ENCODE measurements at regions not wholly inside any gene's neighbourhood (a gene's known extent, or its start where the extent isn't known, plus 50 kb on each side); places are given as distances from the start of the nearest gene placed in this dataset.

DNA sequence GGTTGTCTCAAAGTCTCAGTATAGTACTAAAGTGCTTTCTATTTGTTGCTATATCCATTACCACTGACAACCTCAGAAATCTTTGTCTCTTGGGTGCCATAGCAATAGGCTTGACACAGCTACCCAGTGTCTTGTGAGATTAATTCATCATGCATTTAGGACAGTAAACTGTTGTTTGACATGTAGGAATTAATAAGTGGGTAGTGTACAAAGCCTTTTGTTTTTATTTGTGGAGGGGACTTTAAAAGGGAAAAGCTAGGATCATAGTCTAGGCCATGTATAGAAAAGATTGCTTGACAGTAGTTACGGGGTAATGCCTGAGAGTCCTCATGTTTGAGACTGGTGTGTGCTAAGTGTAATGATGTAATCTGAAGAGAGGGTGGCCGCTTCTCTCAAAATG is 102.6 kb upstream of the AGR3 start:
- 100% methylated on average over 1 of the region's 2 CpGs for WGBS (ENCODE audit: insufficient coverage)
- POLR2A ChIA-PET = no interaction called here
- H3K4me1 ChIP-seq (ENCODE audit: control insufficient read depth in 2 of 2, insufficient read depth in 2 of 2, low read length in 2 of 2) = peaks cover 0 to 2% of the 10 kb centered on the region in 2 donors
- H4K20me1 ChIP-seq (ENCODE audit: control insufficient read depth, insufficient read depth, low read length, poor library complexity, severe bottlenecking) = no peaks in the 10 kb centered on the region
- no peak for DNase-seq
- H3K9ac ChIP-seq (ENCODE audit: low read length) = no peak overlapping the region
- no peak overlapping the region for H3K4me2 ChIP-seq (replicated peaks; ENCODE audit: low read depth, low read length, poor library complexity, severe bottlenecking)
- Mint-ChIP-seq H3K27ac (no peak overlapping the region), H3K4me1 (peaks cover 8% of the 10 kb centered on the region), H3K27me3 (no peaks in the 10 kb centered on the region), H3K9me3 (ENCODE audit: insufficient read depth) (no peaks in the 10 kb centered on the region), H3K4me3 (no peak overlapping the region)
- H3K79me2 ChIP-seq (ENCODE audit: control insufficient read depth, insufficient read depth, low read length) = no peaks in the 10 kb centered on the region
- no peaks in the 10 kb centered on the region for H3K36me3 ChIP-seq (replicated peaks in 1 of 2; ENCODE audit: control extremely low read depth in 1 of 2, control insufficient read depth in 1 of 2, extremely low read depth in 1 of 2, insufficient read depth in 2 of 2, low read length in 1 of 2)
- no peaks in the 10 kb centered on the region for H3K27me3 ChIP-seq (replicated peaks in 1 of 4; ENCODE audit: control extremely low read depth in 1 of 4, control insufficient read depth in 3 of 4, insufficient read depth in 4 of 4, low read length in 3 of 4)
- no peak overlapping the region for H3K4me3 ChIP-seq (ENCODE audit: control extremely low read depth in 1 of 5, extremely low read depth in 1 of 5, insufficient read depth in 1 of 5, low read depth in 2 of 5, low read length in 4 of 5)
- no peak overlapping the region for H3K27ac ChIP-seq (ENCODE audit: low read length in 2 of 2)
- no peak overlapping the region for H2AFZ ChIP-seq (ENCODE audit: insufficient read depth, low read depth, low read length, poor library complexity, severe bottlenecking)
- CTCF ChIA-PET = interaction anchor here (1.4 to 4.1 kb wide), 5 partner anchors 9 to 318 kb away, joined by 4 to 40 read pairs (median 7); no protein-coding TSS in a partner anchor
- intact Hi-C loops (cut with micrococcal nuclease) = loop anchor here (5.0 to 10.0 kb wide), 3 partner anchors 57 to 690 kb away; no protein-coding TSS in a partner anchor
- TF ChIP-seq EZH2 (IDR thresholded peaks at IDR 0.05; ENCODE audit: borderline replicate concordance, insufficient read depth, low read depth, low read length, poor library complexity, severe bottlenecking) = no peak
- TF ChIP-seq, protein P1, sequence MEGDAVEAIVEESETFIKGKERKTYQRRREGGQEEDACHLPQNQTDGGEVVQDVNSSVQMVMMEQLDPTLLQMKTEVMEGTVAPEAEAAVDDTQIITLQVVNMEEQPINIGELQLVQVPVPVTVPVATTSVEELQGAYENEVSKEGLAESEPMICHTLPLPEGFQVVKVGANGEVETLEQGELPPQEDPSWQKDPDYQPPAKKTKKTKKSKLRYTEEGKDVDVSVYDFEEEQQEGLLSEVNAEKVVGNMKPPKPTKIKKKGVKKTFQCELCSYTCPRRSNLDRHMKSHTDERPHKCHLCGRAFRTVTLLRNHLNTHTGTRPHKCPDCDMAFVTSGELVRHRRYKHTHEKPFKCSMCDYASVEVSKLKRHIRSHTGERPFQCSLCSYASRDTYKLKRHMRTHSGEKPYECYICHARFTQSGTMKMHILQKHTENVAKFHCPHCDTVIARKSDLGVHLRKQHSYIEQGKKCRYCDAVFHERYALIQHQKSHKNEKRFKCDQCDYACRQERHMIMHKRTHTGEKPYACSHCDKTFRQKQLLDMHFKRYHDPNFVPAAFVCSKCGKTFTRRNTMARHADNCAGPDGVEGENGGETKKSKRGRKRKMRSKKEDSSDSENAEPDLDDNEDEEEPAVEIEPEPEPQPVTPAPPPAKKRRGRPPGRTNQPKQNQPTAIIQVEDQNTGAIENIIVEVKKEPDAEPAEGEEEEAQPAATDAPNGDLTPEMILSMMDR (IDR thresholded peaks at IDR 0.05) = no peak
- no peak for ATAC-seq (ENCODE audit: low read depth)
- H3K9me3 ChIP-seq (ENCODE audit: control extremely low read depth in 1 of 3, control insufficient read depth in 2 of 3, insufficient read depth in 1 of 3, low read length in 2 of 3) = no peaks in the 10 kb centered on the region

GRCh38 chr7:16985621-16986020 is 103.8 kb upstream of the AGR3 start:
- TF ChIP-seq, protein P1 (IDR thresholded peaks at IDR 0.05) = no peak
- TF ChIP-seq EZH2 (IDR thresholded peaks at IDR 0.05; ENCODE audit: borderline replicate concordance, insufficient read depth, low read depth, low read length, poor library complexity, severe bottlenecking) = no peak
- no peak overlapping the region for H3K4me3 ChIP-seq (ENCODE audit: control extremely low read depth in 1 of 5, extremely low read depth in 1 of 5, insufficient read depth in 1 of 5, low read depth in 2 of 5, low read length in 4 of 5)
- H3K9ac ChIP-seq (ENCODE audit: low read length) = no peak overlapping the region
- H3K4me3 Mint-ChIP-seq = no peak overlapping the region
- no peak overlapping the region for H2AFZ ChIP-seq (ENCODE audit: insufficient read depth, low read depth, low read length, poor library complexity, severe bottlenecking)
- H3K36me3 ChIP-seq (replicated peaks in 1 of 2; ENCODE audit: control extremely low read depth in 1 of 2, control insufficient read depth in 1 of 2, extremely low read depth in 1 of 2, insufficient read depth in 2 of 2, low read length in 1 of 2) = no peaks in the 10 kb centered on the region
- no peak for DNase-seq
- H3K4me2 ChIP-seq (replicated peaks; ENCODE audit: low read depth, low read length, poor library complexity, severe bottlenecking) = no peak overlapping the region
- no peak overlapping the region for H3K27ac Mint-ChIP-seq
- CTCF ChIA-PET = no interaction called here
- no peak overlapping the region for H3K27ac ChIP-seq (ENCODE audit: low read length in 2 of 2)
- no peaks in the 10 kb centered on the region for H3K9me3 ChIP-seq (ENCODE audit: control extremely low read depth in 1 of 3, control insufficient read depth in 2 of 3, insufficient read depth in 1 of 3, low read length in 2 of 3)
- intact Hi-C loops (cut with micrococcal nuclease) = loop anchor here (10.0 kb wide), 1 partner anchor 689 kb away; no protein-coding TSS in a partner anchor
- POLR2A ChIA-PET = no interaction called here
- no peaks in the 10 kb centered on the region for H3K27me3 ChIP-seq (replicated peaks in 1 of 4; ENCODE audit: control extremely low read depth in 1 of 4, control insufficient read depth in 3 of 4, insufficient read depth in 4 of 4, low read length in 3 of 4)
- H3K4me1 ChIP-seq (ENCODE audit: control insufficient read depth in 2 of 2, insufficient read depth in 2 of 2, low read length in 2 of 2) = no peaks in the 10 kb centered on the region
- H3K4me1 Mint-ChIP-seq = peaks cover 2% of the 10 kb centered on the region
- H3K79me2 ChIP-seq (ENCODE audit: control insufficient read depth, insufficient read depth, low read length) = no peaks in the 10 kb centered on the region
- H3K9me3 Mint-ChIP-seq (ENCODE audit: insufficient read depth) = no peaks in the 10 kb centered on the region
- ATAC-seq (ENCODE audit: low read depth) = no peak
- H4K20me1 ChIP-seq (ENCODE audit: control insufficient read depth, insufficient read depth, low read length, poor library complexity, severe bottlenecking) = no peaks in the 10 kb centered on the region
- WGBS (ENCODE audit: insufficient coverage) = no CpG with 5 or more reads among the region's 1 CpG
- H3K27me3 Mint-ChIP-seq = no peaks in the 10 kb centered on the region

Data from B cell (primary cell).